ENCODE measurements at regions not wholly inside any gene's neighbourhood (a gene's known extent, or its start where the extent isn't known, plus 50 kb on each side); places are given as distances from the start of the nearest gene placed in this dataset.

GRCh38 chr10:111967547-111967946 is 216.0 kb downstream of the GPAM start:
- Histone ChIP-seq H3K4me3 (no peak overlapping the region), H3K27ac (no peak overlapping the region)
- no peak for TF ChIP-seq CTCF (IDR thresholded peaks at IDR 0.05)
- no peak for DNase-seq (ENCODE audit: low spot score)

- no peak overlapping the region for H3K4me3 ChIP-seq
- H3K27ac ChIP-seq = no peak overlapping the region
- no peak for DNase-seq (ENCODE audit: low spot score)
- TF ChIP-seq CTCF (IDR thresholded peaks at IDR 0.05) = no peak
Measured at GRCh38 chr10:111968647-111969046, 214.9 kb downstream of the GPAM start.

- no peak for TF ChIP-seq CTCF (IDR thresholded peaks at IDR 0.05)
- no peak overlapping the region for H3K4me3 ChIP-seq
- no peak for DNase-seq (ENCODE audit: low spot score)
- H3K27ac ChIP-seq = no peak overlapping the region
Measured at GRCh38 chr10:111970111-111970510, 213.5 kb downstream of the GPAM start.

GRCh38 chr10:111972109-111972508 is 211.5 kb downstream of the GPAM start:
- DNase-seq (ENCODE audit: low spot score) = no peak
- Histone ChIP-seq H3K27ac (no peak overlapping the region), H3K4me3 (no peak overlapping the region)
- no peak for TF ChIP-seq CTCF (IDR thresholded peaks at IDR 0.05)

GRCh38 chr10:111973306-111973705 is 210.3 kb downstream of the GPAM start:
- Histone ChIP-seq H3K4me3 (no peak overlapping the region), H3K27ac (peak overlapping the region in 1 of 2 donors; percentile 56)
- TF ChIP-seq CTCF (IDR thresholded peaks at IDR 0.05) = no peak
- no peak for DNase-seq (ENCODE audit: low spot score)

GRCh38 chr10:111973826-111974225 is 209.7 kb downstream of the GPAM start:
- TF ChIP-seq CTCF (IDR thresholded peaks at IDR 0.05) = no peak
- no peak overlapping the region for H3K4me3 ChIP-seq
- no peak for DNase-seq (ENCODE audit: low spot score)
- peak overlapping the region in 1 of 2 donors; percentile 40 for H3K27ac ChIP-seq

GRCh38 chr10:111974325-111974724 is 209.2 kb downstream of the GPAM start:
- Histone ChIP-seq H3K27ac (peak overlapping the region in 1 of 2 donors; percentile 40), H3K4me3 (no peak overlapping the region)
- DNase-seq (ENCODE audit: low spot score) = no peak
- no peak for TF ChIP-seq CTCF (IDR thresholded peaks at IDR 0.05)
